Activated CD8-positive, alpha-beta T cell treated with anti-CD3 and anti-CD28 coated beads for 36 hours (primary cell): ENCODE measurements at regions not wholly inside any gene's neighbourhood (a gene's known extent, or its start where the extent isn't known, plus 50 kb on each side); places are given as distances from the start of the nearest gene placed in this dataset.

ENCODE experiments used
- ATAC-seq: fragments of 200-7000 bp; cut with Tn5 transposase; one replicate; pipeline ENCODE4 v1.10.0; 2021; ENCODE audit warnings: mild to moderate bottlenecking, moderate library complexity
- CTCF ChIA-PET: fragments of 350-600 bp; sonication (Branson Sonifier 250); formaldehyde crosslinking; loops from one replicate; lab custom pipeline; 2021; ENCODE audit warnings: antibody characterized with exemption; lab: Charles Lee
- POLR2A ChIA-PET: fragments of 350-600 bp; sonication (Branson Sonifier 250); formaldehyde crosslinking; loops from one replicate; lab custom pipeline; 2021; ENCODE audit warnings: antibody characterized with exemption; lab: Charles Lee
- DNase-seq: peaks from one replicate; pipeline ENCODE4 v3.0.0-alpha.2; 2020
- H3K27ac Mint-ChIP-seq: one replicate; pipeline ENCODE4 v1.8.0; 2021; ENCODE audit warnings: mild to moderate bottlenecking, mixed read lengths
- H3K27me3 Mint-ChIP-seq: one replicate; pipeline ENCODE4 v1.8.0; 2021; ENCODE audit warnings: mixed read lengths
- H3K36me3 Mint-ChIP-seq: one replicate; pipeline ENCODE4 v1.8.0; 2021; ENCODE audit warnings: low read depth, mixed read lengths
- H3K4me1 Mint-ChIP-seq: one replicate; pipeline ENCODE4 v1.8.0; 2021; ENCODE audit warnings: low read depth, mixed read lengths
- H3K4me3 Mint-ChIP-seq: one replicate; pipeline ENCODE4 v1.8.0; 2021; ENCODE audit warnings: mild to moderate bottlenecking, moderate library complexity, mixed read lengths
- H3K9me3 Mint-ChIP-seq: one replicate; pipeline ENCODE4 v1.8.0; 2021; ENCODE audit warnings: mixed read lengths
- CTCF ChIP-seq: fragments of 200-600 bp; IDR thresholded peaks from one replicate; pipeline ENCODE4 v1.8.0; 2022; ENCODE audit warnings: antibody characterized with exemption, mild to moderate bottlenecking
- intact Hi-C: fragments of 100-400 bp; cut with micrococcal nuclease; formaldehyde crosslinking; loops from one replicate; pipeline ENCODE4 v1.10.0; 2022

- ChIA-PET CTCF (interaction anchor here (1.3 kb wide), 1 partner anchor 244 kb away, joined by 5 read pairs; no protein-coding TSS in a partner anchor), POLR2A (interaction anchor here (0.8 kb wide), 1 partner anchor 10 kb away, joined by 3 read pairs; no protein-coding TSS in a partner anchor)
- no peak for TF ChIP-seq CTCF
- no peaks in the 10 kb centered on the region for H3K9me3 Mint-ChIP-seq
- no peak overlapping the region for H3K4me3 Mint-ChIP-seq
- no peaks in the 10 kb centered on the region for H3K36me3 Mint-ChIP-seq
- H3K4me1 Mint-ChIP-seq, result no peaks in the 10 kb centered on the region
- ATAC-seq, result no peak
- no peak overlapping the region for H3K27ac Mint-ChIP-seq
- intact Hi-C loops, result no loop called here
- no peak for DNase-seq
- peaks cover 1% of the 10 kb centered on the region for H3K27me3 Mint-ChIP-seq
These were observed 533.5 kb downstream of the TNS1 start for GRCh38 chr2:217469203-217469810.

GRCh38 chr2:217468042-217468830, 534.6 kb downstream of the TNS1 start:
- Mint-ChIP-seq H3K27me3 (peaks cover 1% of the 10 kb centered on the region), H3K4me3 (no peak overlapping the region), H3K27ac (no peak overlapping the region), H3K36me3 (no peaks in the 10 kb centered on the region), H3K9me3 (no peaks in the 10 kb centered on the region), H3K4me1 (no peaks in the 10 kb centered on the region)
- intact Hi-C loops, result no loop called here
- ChIA-PET CTCF (no interaction called here), POLR2A (interaction anchor here (0.6 kb wide), 1 partner anchor 251 kb away, joined by 4 read pairs; no protein-coding TSS in a partner anchor)
- no peak for TF ChIP-seq CTCF
- no peak for ATAC-seq
- no peak for DNase-seq

GRCh38 chr2:217467331-217467730, 535.5 kb downstream of the TNS1 start:
- no peak overlapping the region for H3K27ac Mint-ChIP-seq
- POLR2A ChIA-PET, result interaction anchor here (0.6 kb wide), 1 partner anchor 971 kb away, joined by 3 read pairs; no protein-coding TSS in a partner anchor
- H3K4me1 Mint-ChIP-seq, result no peaks in the 10 kb centered on the region
- ATAC-seq, result no peak
- TF ChIP-seq CTCF, result no peak
- no peaks in the 10 kb centered on the region for H3K36me3 Mint-ChIP-seq
- CTCF ChIA-PET, result no interaction called here
- no peaks in the 10 kb centered on the region for H3K9me3 Mint-ChIP-seq
- peaks cover 1% of the 10 kb centered on the region for H3K27me3 Mint-ChIP-seq
- intact Hi-C loops, result no loop called here
- no peak for DNase-seq
- H3K4me3 Mint-ChIP-seq, result no peak overlapping the region

- no peak for TF ChIP-seq CTCF
- ChIA-PET CTCF (no interaction called here), POLR2A (interaction anchor here (0.6 to 0.9 kb wide), 2 partner anchors 699 to 971 kb away, joined by 3 read pairs; no protein-coding TSS in a partner anchor)
- ATAC-seq, result no peak
- Mint-ChIP-seq H3K9me3 (no peaks in the 10 kb centered on the region), H3K4me1 (no peaks in the 10 kb centered on the region), H3K36me3 (no peaks in the 10 kb centered on the region), H3K27me3 (peaks cover 1% of the 10 kb centered on the region), H3K27ac (no peak overlapping the region), H3K4me3 (no peak overlapping the region)
- no peak for DNase-seq
- intact Hi-C loops, result no loop called here
These were observed 536.0 kb downstream of the TNS1 start for GRCh38 chr2:217466805-217467204.

DNA sequence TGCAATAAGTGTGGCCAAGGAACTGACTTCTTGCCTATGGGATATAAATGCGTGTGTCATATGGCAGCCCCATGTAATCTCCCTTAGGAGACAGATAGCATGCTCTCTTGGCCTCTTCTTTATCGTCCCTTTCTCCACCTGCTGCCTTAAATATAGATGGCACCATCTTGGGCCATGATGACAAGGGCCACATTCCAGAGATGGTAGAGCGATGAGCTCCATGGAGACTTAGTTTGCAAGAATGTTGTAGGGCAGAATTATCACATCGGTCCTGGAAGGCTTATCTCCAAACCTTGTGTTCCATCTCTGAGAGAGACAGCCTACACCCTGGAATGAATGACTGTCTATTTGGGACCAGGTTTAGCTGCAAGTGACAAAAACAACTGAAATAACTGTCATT, 536.7 kb downstream of the TNS1 start:
- no peak for TF ChIP-seq CTCF
- Mint-ChIP-seq H3K27me3 (peaks cover 1% of the 10 kb centered on the region), H3K36me3 (no peaks in the 10 kb centered on the region), H3K4me3 (no peak overlapping the region), H3K27ac (no peak overlapping the region), H3K9me3 (no peaks in the 10 kb centered on the region), H3K4me1 (no peaks in the 10 kb centered on the region)
- DNase-seq (no peak), ATAC-seq (no peak)
- POLR2A ChIA-PET, result interaction anchor here (0.5 to 0.9 kb wide), 2 partner anchors 644 to 699 kb away, joined by 3 read pairs; no protein-coding TSS in a partner anchor
- intact Hi-C loops, result no loop called here
- CTCF ChIA-PET, result no interaction called here
